NCI-H2029 (cell line): ENCODE measurements at regions not wholly inside any gene's neighbourhood (a gene's known extent, or its start where the extent isn't known, plus 50 kb on each side); places are given as distances from the start of the nearest gene placed in this dataset.

Experiments used
- DNase-seq: peaks from one replicate; lab custom pipeline; 2025; lab: John Stamatoyannopoulos, UW

DNA sequence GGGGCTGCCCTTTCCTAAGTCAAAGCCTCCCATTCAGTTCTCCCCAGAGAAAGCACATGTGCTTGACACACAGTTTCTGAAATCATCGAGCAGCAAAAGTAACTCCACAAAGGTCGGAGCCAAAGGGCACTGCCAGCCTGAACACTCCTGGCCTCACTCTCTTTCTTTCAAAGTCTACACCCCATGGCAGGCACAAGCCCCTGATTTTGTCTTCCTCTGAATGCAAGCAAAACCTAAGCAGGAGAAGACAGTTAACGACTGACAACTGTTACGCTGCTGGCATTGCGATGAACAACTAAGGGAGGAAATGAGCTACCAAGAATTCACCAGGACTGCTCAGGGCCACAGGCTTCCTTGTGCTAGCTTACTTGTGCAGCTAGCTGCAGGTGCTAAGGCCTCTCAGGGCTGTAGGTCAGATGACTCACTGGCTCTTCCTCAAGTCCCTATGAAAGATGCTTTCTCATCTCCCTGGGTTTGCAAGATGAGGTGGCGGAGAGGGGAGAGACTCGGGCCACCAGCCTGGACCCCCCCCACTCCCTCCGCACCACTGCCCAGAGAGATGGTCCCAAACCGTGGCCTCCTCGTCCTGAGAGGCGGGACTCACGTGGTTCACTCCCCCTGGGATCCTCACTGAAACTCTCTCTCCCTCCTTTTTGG is 208.2 kb downstream of the DLL1 start:
- DNase-seq, result no peak

DNA sequence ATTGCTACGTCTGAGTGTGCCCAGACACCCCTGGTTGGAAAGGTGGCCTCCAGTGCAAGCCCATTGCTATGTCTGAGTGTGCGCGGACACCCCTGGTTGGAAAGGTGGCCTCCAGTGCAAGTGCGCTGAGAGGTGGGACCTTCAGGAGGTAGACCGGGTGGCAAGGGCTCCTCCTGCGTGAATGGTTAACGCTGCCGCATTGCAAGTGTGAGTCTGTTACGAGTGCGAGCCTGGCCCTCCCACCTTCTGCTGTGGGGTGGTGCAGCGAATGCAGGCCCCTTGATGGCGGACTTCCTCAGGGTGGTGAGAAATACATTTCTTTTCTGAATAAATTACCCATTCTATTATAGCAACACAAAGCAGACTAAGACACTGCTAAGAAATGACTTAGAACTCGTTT is 208.8 kb downstream of the DLL1 start:
- no peak for DNase-seq

DNA sequence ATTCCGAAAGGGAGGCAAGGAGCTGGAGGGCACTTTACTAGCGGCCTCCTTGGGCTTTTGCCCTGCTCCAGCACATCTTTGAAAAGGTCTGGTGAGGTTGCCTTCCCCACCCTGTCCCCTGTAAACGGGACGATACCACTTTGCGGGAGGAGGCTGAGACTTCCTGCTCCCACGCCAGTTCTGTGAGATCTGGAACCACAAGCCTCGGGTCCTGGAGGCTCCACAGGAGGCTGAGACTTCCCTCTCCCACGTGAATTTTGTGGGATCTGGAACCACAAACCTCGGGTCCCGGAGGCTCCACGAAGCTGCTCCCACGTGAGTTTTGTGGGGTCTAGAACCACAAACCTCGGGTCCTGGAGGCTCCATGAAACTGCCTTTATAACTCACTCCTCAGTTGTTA is 209.3 kb downstream of the DLL1 start:
- DNase-seq, result no peak

DNA sequence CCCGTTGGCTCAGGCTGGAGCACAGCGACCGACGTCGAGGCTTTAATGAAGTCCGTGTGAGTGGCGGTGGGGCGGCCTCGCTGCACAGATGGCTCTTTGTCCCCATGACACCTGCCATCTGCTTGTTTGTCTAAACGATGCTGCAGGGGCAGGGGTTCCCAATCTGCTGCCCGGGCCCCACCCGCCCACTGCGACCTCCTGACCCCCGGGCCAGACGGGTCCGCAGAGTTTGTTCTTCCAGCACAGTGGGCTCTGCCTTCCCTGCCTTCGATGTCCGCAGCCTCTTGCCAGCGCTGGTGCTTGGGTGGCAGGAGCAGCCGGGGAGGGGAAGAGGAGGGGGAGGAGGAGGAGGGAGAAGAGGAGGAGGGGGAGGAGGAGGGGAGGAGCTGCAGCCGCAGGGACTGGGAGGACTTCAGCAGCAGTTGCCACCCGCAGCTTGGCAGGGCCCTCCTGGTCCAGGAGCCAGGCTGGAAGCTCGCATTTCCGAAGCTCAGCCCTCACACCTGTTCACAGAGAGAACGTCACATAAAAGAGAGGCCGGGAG is 210.0 kb downstream of the DLL1 start:
- DNase-seq, result peak; percentile 63

- no peak for DNase-seq
Measured at GRCh38 chr6:170080169-170080827, 210.6 kb downstream of the DLL1 start.

DNA sequence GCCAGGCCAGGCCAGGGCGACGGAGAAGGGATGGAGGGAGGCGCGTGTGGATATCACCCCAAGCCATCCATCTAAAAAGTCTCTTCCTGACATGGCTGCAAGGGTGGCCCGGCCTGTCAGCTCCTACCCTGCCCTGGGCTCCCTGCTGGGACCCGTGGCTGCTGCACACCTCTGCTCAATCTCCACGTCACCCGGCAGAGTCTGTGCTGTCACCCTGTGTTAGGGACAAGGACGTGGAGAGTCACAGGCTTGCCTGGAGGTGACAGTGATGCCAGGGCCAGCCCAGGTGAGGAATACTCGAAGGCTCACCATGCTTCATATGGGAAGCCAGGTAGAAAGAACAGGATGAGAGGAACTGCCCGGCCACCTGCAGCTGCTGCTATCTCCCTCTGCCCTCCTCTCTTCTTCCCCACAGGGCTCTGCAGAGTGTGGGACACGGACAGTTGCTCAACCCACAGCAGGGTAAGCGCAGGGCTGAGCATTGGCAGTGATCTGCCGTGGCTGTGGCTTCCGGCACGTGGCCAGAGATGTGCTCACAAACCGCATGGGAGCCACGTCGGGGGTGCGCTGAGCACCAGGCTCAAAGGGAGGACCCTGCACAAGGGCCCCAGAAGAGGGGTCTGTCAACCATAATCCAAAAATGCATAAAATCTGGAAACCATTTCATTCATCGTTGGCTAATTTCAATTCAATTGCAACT is 214.3 kb downstream of the DLL1 start:
- no peak for DNase-seq

DNA sequence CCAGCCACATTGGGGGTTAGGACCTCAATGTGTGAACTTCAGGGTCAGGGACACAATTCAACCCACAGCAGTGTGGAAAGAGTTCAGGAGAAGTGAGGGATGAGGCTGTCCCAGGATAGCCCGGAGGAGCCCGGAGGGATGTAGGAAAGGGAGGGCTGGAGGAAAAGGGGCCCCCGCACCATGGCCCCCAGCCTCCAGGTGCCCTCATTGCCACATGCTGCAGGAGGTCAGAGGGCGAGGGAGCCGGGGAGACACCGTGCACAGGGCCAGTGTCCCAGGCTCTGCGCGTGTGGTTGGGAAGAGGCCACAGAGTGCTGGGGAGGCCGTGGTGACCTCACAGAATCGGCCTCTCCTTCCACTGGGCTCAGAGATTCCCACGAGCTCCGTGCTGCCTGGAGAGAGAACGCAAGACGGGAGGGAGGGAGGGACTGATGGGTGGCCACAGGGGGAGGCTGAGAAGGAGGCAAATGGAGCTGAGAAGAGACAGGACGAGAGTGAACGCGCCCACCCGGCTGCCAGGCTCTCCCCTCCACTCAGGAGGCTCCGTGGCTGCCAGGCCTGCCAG is 215.1 kb downstream of the DLL1 start:
- DNase-seq, result no peak

- DNase-seq, result no peak
Measured at GRCh38 chr6:170074907-170075306, 216.0 kb downstream of the DLL1 start.

DNA sequence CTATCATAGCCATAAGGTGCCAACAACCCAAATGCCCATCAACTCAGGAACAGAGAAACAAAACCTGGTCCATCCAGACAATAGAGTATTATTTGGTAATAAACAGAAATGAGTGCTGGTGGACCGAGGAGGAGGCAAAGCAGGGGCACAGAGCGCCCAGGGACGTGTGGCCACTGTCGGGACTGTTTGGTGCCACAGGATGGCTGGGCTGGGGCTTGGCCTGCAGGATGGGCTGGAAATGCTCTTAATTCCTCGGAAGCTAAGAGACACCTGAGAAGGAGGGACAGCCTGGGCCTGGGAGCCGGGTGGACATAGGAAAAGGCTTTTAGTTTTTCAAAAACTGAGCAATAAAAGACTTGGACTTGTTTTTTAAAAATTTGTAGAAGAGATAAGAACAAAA is 216.4 kb downstream of the DLL1 start:
- no peak for DNase-seq

DNA sequence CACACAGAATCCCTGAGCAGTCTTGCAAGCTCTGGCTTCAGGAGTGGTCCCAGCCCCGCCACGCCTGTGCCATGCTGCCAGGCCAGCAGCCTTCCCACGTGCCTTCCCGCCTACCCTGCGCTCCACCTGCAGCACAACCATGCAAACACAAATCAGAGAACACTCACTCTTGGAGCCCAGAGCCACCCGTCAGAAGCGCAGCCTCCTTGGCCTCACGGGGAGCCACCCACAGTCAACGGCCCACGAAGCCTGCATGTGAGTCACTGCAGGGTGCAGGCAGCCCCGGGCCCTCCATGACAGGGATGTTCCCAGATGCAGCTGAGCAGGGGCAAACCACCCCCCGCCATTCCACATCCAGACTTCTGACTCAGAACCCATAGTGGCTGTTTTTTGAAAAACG is 217.0 kb downstream of the DLL1 start:
- DNase-seq, result no peak

GRCh38 chr6:170072246-170072645 is 218.6 kb downstream of the DLL1 start:
- DNase-seq, result no peak

- DNase-seq, result no peak
Measured at GRCh38 chr6:170069611-170070010, 221.3 kb downstream of the DLL1 start.

DNA sequence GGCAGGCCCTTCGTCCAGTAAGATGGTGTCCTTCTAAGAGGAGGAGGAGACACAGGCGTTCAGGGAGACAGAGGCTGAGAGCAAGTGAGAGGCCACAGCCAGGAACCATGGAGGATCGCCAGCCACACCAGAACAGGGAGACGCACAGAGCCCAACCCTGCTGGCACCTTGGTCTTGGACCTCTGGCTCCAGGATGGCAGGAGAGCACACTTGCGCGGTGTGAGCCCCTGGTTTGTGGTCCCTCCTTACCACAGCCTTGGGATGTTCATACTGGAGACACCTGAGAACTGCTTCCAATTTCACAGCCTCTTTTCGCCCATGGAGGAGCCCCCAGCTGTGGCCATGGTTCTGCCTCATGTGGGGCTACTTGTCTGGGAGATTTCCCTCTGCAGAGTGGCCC is 222.4 kb downstream of the DLL1 start:
- DNase-seq, result no peak

DNA sequence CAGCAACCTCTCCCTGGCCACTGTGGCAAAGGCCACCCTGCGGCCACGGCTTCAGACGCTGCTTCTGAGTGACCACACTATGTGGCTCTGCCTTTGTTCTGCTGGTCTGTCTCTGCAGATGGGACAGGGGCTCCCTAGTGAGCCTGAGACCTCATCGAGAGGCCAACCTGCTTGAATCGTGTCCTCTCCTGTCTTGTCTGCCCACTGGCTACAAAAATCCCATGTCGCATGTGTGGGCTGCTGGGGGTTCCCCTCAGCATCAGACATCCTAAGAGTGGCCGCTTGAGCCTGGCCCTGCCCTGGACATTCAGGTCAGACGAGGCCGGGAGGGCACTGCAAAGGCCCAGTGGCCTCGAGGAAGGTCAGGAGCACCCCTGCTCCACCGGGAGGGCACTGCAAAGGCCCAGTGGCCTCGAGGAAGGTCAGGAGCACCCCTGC is 222.9 kb downstream of the DLL1 start:
- DNase-seq, result no peak

GRCh38 chr6:170067181-170067641 is 223.7 kb downstream of the DLL1 start:
- no peak for DNase-seq

- no peak for DNase-seq
Measured at GRCh38 chr6:170066679-170067078, 224.2 kb downstream of the DLL1 start.

DNA sequence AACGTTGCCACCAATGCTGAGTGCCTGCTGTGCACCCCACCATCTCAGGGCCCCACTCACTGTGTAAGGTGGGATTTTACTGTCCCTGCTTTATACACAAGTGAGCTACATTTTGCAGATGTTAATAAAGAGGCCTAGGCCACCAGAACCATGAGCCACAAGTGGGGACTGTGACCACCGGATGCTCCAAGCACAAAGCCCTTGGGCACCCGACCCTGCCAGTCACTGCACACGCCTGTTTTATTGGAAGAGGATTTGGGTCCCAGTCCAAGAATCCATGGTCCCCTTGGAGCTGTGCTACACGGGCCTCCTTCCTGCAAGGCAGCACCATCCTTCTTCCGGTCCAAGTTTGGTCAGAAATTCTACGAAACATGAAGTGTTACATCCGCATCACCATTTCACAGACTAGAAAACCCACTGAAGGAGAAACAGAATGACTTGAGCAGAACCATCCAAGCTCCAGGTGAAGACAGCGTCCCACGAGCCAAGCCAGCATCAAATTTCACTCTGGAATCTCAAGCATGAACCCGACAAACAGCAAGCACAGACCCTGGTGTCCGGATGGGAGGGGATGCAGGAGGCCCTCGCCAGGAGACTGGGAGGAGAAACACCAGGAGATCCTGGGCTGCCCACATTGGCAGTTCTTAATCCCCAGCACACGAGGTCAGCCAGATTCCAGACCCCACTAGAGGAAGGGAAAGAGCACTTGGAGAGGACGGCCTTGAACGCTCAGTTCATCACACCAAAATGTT is 226.9 kb downstream of the DLL1 start:
- DNase-seq, result no peak

DNA sequence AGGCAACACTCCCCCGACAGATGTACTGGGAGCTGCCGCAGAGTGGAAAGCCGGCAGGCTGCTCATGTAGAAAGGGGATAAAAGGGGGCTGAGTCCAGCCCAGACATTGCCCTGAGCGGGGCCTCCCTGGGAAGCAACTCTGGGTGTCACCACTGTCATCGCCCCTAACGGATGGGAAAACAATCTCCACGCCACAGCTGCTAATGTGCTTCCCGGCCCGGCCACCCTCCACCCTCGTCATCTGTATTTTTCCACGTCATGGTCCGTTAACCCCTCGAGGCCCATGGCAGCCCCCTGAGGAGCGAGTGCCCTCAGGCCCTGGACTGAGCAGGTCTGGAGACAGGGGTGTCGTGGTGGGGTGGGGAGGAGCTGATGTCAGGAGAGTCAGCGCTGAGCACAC is 227.4 kb downstream of the DLL1 start:
- no peak for DNase-seq

- no peak for DNase-seq
Measured at GRCh38 chr6:170062915-170063241, 228.0 kb downstream of the DLL1 start.

GRCh38 chr6:170062209-170062914 is 228.5 kb downstream of the DLL1 start:
- no peak for DNase-seq

DNA sequence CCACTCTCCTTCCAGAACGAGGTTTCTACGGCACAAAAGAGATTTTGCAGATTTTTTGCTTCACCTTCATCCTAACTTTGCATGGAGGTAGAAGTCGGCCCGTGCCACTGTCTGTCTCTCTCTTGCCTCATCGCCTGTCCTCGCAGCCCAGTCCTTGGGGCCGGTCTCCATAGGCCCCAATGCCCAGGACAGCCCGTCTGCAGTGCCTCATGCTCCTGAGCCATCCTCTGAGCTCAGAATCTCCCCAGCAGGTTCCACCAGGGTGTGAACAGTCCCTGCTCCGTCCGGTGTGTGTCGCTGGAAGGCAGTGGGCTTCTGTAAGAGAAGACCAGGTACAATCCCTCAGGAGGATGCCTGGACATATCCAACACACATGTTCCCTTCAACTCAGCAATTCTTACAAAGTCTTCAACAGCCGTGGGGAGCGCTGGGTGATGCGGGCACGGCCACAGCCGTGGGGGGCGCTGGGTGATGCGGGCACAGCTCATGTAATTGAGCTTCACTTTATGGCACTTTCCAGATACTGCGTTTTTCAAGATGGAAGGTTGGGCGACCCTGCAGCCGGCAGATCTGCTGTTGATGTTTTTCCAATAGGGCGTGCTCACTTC is 231.9 kb downstream of the DLL1 start:
- DNase-seq, result no peak
